ENCODE measurements at regions not wholly inside any gene's neighbourhood (a gene's known extent, or its start where the extent isn't known, plus 50 kb on each side); places are given as distances from the start of the nearest gene placed in this dataset.
"Not testable (repeated sequence)": the region's sequence is repeated elsewhere in the genome, so short reads cannot be mapped to it uniquely, and the experiment has no call there.

- no peak for TF ChIP-seq EGR1 (IDR thresholded peaks at IDR 0.05; ENCODE audit: borderline replicate concordance in 1 of 2, low read depth in 2 of 2, low read length in 2 of 2)
- TF ChIP-seq NRF1 (conservative IDR thresholded peaks at IDR 0.05; ENCODE audit: low read depth, low read length): no peak
These were observed 79.8 kb upstream of the PDE1A start (continued) for GRCh38 chr2:182506606-182507005.

GRCh38 chr2:182508583-182508982 lies 81.7 kb upstream of the PDE1A start:
- H3K9ac ChIP-seq (ENCODE audit: control insufficient read depth, insufficient read depth, low read length); H4K20me1 ChIP-seq (ENCODE audit: control insufficient read depth, insufficient read depth); H2AFZ ChIP-seq (ENCODE audit: control insufficient read depth, low read depth, low read length); H3K79me2 ChIP-seq (ENCODE audit: control insufficient read depth, insufficient read depth, low read length); H3K4me3 ChIP-seq; intact Hi-C loops (cut with micrococcal nuclease; ENCODE audit: unreplicated experiment); ATAC-seq; H3K27me3 ChIP-seq (replicated peaks in 1 of 2; ENCODE audit: control insufficient read depth in 2 of 2, insufficient read depth in 2 of 2, low read length in 1 of 2); in situ Hi-C loops (cut with MboI); RAD21 ChIA-PET (ENCODE audit: unreplicated experiment); H3K27ac ChIP-seq (ENCODE audit: control insufficient read depth, insufficient read depth); H3K4me2 ChIP-seq (ENCODE audit: control insufficient read depth, insufficient read depth); H3K36me3 ChIP-seq (ENCODE audit: control insufficient read depth in 2 of 2, insufficient read depth in 2 of 2, low read length in 1 of 2); H3K4me1 ChIP-seq (ENCODE audit: control insufficient read depth, insufficient read depth, low read length); FAIRE-seq; POLR2A ChIA-PET; BruUV-seq (replicated peaks); DNase-seq (ENCODE audit: low read depth, low spot score); H3K9me3 ChIP-seq (replicated peaks; ENCODE audit: control insufficient read depth, insufficient read depth, low read length): not testable (repeated sequence)
- CTCF ChIA-PET: interaction anchor here (1.2 kb wide), 1 partner anchor 14 kb away, joined by 3 read pairs; no protein-coding TSS in a partner anchor
- SMC1A ChIA-PET (ENCODE audit: uncharacterized antibody, unreplicated experiment): interaction anchor here (0.6 kb wide), 1 partner anchor 1666 kb away, joined by 3 read pairs; no protein-coding TSS in a partner anchor
- 0% methylated on average over 1 of the region's 4 CpGs for WGBS (ENCODE audit: insufficient coverage, insufficient replicate concordance, low lambda C conversion rate, missing lambda C conversion rate)

- Histone ChIP-seq H3K27me3 (replicated peaks in 1 of 2; ENCODE audit: control insufficient read depth in 2 of 2, insufficient read depth in 2 of 2, low read length in 1 of 2) (no peaks in the 10 kb centered on the region), H3K9ac (ENCODE audit: control insufficient read depth, insufficient read depth, low read length) (no peak overlapping the region), H3K79me2 (ENCODE audit: control insufficient read depth, insufficient read depth, low read length) (no peaks in the 10 kb centered on the region), H2AFZ (ENCODE audit: control insufficient read depth, low read depth, low read length) (no peak overlapping the region), H4K20me1 (ENCODE audit: control insufficient read depth, insufficient read depth) (no peaks in the 10 kb centered on the region), H3K36me3 (ENCODE audit: control insufficient read depth in 2 of 2, insufficient read depth in 2 of 2, low read length in 1 of 2) (no peaks in the 10 kb centered on the region), H3K9me3 (replicated peaks; ENCODE audit: control insufficient read depth, insufficient read depth, low read length) (no peaks in the 10 kb centered on the region), H3K27ac (ENCODE audit: control insufficient read depth, insufficient read depth) (no peak overlapping the region), H3K4me3 (no peak overlapping the region), H3K4me2 (ENCODE audit: control insufficient read depth, insufficient read depth) (no peak overlapping the region), H3K4me1 (ENCODE audit: control insufficient read depth, insufficient read depth, low read length) (no peaks in the 10 kb centered on the region)
- DNase-seq (ENCODE audit: low read depth, low spot score) (no peak), FAIRE-seq (no peak), ATAC-seq (no peak)
- in situ Hi-C loops (cut with MboI) (no loop called here), intact Hi-C loops (cut with micrococcal nuclease; ENCODE audit: unreplicated experiment) (no loop called here)
- POLR2A ChIA-PET: no interaction called here
- TF ChIP-seq POLR2AphosphoS5 (IDR thresholded peaks at IDR 0.05; ENCODE audit: low read length) (no peak), TAF1 (IDR thresholded peaks at IDR 0.05; ENCODE audit: borderline replicate concordance, low read depth, low read length) (no peak)
- SMC1A ChIA-PET (ENCODE audit: uncharacterized antibody, unreplicated experiment): interaction anchor here (0.6 to 0.9 kb wide), 2 partner anchors 142 to 1665 kb away, joined by 3 read pairs; no protein-coding TSS in a partner anchor
- no TSS peak for BruUV-seq (replicated peaks)
- CTCF ChIA-PET: interaction anchor here (1.0 to 1.2 kb wide), 2 partner anchors 13 to 37 kb away, joined by 3 read pairs; no protein-coding TSS in a partner anchor
- RAD21 ChIA-PET (ENCODE audit: unreplicated experiment): interaction anchor here (1.0 kb wide), 1 partner anchor 14 kb away, joined by 3 read pairs; no protein-coding TSS in a partner anchor
- 30% methylated on average over 3 of the region's 3 CpGs for WGBS (ENCODE audit: insufficient coverage, insufficient replicate concordance, low lambda C conversion rate, missing lambda C conversion rate)
These were observed 82.4 kb upstream of the PDE1A start for GRCh38 chr2:182509216-182509615.

All from GM12878 (cell line).